Prostate gland (tissue), 2 donors: ENCODE measurements at regions not wholly inside any gene's neighbourhood (a gene's known extent, or its start where the extent isn't known, plus 50 kb on each side); places are given as distances from the start of the nearest gene placed in this dataset.
A peak's percentile ranks its signal among the peaks of the same experiment; 100 is the strongest.

Experiments used
- CTCF ChIP-seq, 4 experiments: fragments of 200-600 bp in 2 of 4; fragments of 450-650 bp in 2 of 4; sonication (generic) in 2 of 4; IDR thresholded peaks; 1 replicate in 3 of 4; 2 replicates in 1 of 4; pipeline ENCODE4 v1.5.1; 2016 to 2019; ENCODE audit warnings: antibody characterized with exemption in 4 of 4, mild to moderate bottlenecking in 2 of 4, moderate library complexity in 2 of 4
- POLR2A ChIP-seq: fragments of 450-650 bp; IDR thresholded peaks from one replicate; pipeline ENCODE4 v1.6.1; 2016; ENCODE audit warnings: antibody characterized with exemption, mild to moderate bottlenecking
- POLR2AphosphoS5 ChIP-seq: sonication (generic); formaldehyde crosslinking; IDR thresholded peaks from one replicate; pipeline ENCODE4 v1.6.1; 2017; ENCODE audit warnings: antibody characterized with exemption

- no peak for TF ChIP-seq POLR2AphosphoS5
- no peak for TF ChIP-seq POLR2A
- TF ChIP-seq CTCF (IDR thresholded peaks at IDR 0.05) = peak in 2 of 4 experiments; percentile 23 to 44
Observed at GRCh38 chr6:126657561-126658175, 317.8 kb downstream of the CENPW start.
